Karpas-422 (cell line): ENCODE measurements at regions not wholly inside any gene's neighbourhood (a gene's known extent, or its start where the extent isn't known, plus 50 kb on each side); places are given as distances from the start of the nearest gene placed in this dataset.
"Not testable (repeated sequence)": the region's sequence is repeated elsewhere in the genome, so short reads cannot be mapped to it uniquely, and the experiment has no call there.

Experiments
- DNase-seq: peaks from one replicate; pipeline ENCODE4 v3.0.0-alpha.2; 2015
- H2AFZ ChIP-seq: fragments of 200-600 bp; sonication (generic); 2 replicates; pipeline ENCODE4 v1.6.1; 2014; ENCODE audit warnings: antibody characterized with exemption, low read length, mixed read lengths
- H3K27ac ChIP-seq: fragments of 200-600 bp; sonication (generic); 2 replicates; pipeline ENCODE4 v1.5.1; 2014; ENCODE audit warnings: mild to moderate bottlenecking, low read length, moderate library complexity
- H3K27me3 ChIP-seq: fragments of 200-600 bp; sonication (generic); 2 replicates; pipeline ENCODE4 v1.6.1; 2014; ENCODE audit warnings: low read length, mixed read lengths
- H3K36me3 ChIP-seq: fragments of 200-600 bp; sonication (generic); 2 replicates; pipeline ENCODE4 v1.6.1; 2014; ENCODE audit warnings: low read length, mixed read lengths; ENCODE audit not compliant: insufficient read depth
- H3K4me1 ChIP-seq: fragments of 200-600 bp; sonication (generic); 2 replicates; pipeline ENCODE4 v1.6.1; 2014; ENCODE audit warnings: mild to moderate bottlenecking, low read length, mixed read lengths
- H3K4me2 ChIP-seq: fragments of 200-600 bp; sonication (generic); 2 replicates; pipeline ENCODE4 v1.6.1; 2014; ENCODE audit warnings: low read length, low read depth, mild to moderate bottlenecking; ENCODE audit not compliant: poor library complexity, severe bottlenecking
- H3K4me3 ChIP-seq: fragments of 200-600 bp; sonication (generic); 2 replicates; pipeline ENCODE4 v1.5.1; 2014; ENCODE audit warnings: mild to moderate bottlenecking, antibody characterized with exemption, low read length, mixed read lengths
- H3K79me2 ChIP-seq: fragments of 200-600 bp; sonication (generic); 2 replicates; pipeline ENCODE4 v1.6.1; 2014; ENCODE audit warnings: mild to moderate bottlenecking, low read length, mixed read lengths
- H3K9ac ChIP-seq: fragments of 200-600 bp; sonication (generic); 2 replicates; pipeline ENCODE4 v1.6.0; 2014; ENCODE audit warnings: low read length
- H3K9me2 ChIP-seq: fragments of 200-600 bp; sonication (generic), shearing (Covaris generic); replicated peaks from 2 replicates; pipeline ENCODE4 v1.6.0; 2014; ENCODE audit warnings: mild to moderate bottlenecking, low read length, moderate library complexity; ENCODE audit not compliant: insufficient read depth
- H3K9me3 ChIP-seq: fragments of 300-700, 200-600 bp; sonication (generic); 2 replicates; pipeline ENCODE4 v1.6.1; 2014; ENCODE audit warnings: low read length, mixed read lengths
- H4K20me1 ChIP-seq: fragments of 200-600 bp; sonication (generic); 2 replicates; pipeline ENCODE4 v1.6.1; 2014; ENCODE audit warnings: mild to moderate bottlenecking, antibody characterized with exemption, low read length, low read depth; ENCODE audit not compliant: insufficient read depth

DNA sequence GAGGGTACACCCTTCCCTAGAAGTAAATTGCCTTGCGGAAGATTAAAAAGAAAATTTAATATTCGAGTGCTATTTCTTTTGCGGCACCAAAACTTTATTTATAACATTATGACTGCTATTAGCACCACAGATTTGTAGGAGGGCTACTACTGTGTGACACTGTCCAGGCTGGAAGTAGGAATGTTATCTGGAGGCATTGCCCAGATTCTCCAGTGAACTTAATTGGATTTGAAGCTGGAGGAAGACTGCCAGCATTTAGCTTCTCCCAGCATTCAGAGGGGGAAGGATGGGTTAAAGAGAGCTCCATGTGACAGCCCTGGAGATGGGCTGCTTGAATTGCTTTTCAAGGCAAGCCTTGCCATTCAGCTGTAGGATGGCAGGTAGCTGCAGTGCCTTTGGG is 107.0 kb upstream of the RBM19 start:
- Histone ChIP-seq H3K9me2 (no peaks in the 10 kb centered on the region), H3K27ac (no peak overlapping the region), H3K79me2 (no peaks in the 10 kb centered on the region), H3K27me3 (no peaks in the 10 kb centered on the region), H2AFZ (no peak overlapping the region), H3K4me1 (no peaks in the 10 kb centered on the region), H3K4me3 (no peak overlapping the region), H4K20me1 (no peaks in the 10 kb centered on the region), H3K36me3 (no peaks in the 10 kb centered on the region), H3K9ac (no peak overlapping the region), H3K4me2 (no peak overlapping the region), H3K9me3 (no peaks in the 10 kb centered on the region)
- DNase-seq: no peak

DNA sequence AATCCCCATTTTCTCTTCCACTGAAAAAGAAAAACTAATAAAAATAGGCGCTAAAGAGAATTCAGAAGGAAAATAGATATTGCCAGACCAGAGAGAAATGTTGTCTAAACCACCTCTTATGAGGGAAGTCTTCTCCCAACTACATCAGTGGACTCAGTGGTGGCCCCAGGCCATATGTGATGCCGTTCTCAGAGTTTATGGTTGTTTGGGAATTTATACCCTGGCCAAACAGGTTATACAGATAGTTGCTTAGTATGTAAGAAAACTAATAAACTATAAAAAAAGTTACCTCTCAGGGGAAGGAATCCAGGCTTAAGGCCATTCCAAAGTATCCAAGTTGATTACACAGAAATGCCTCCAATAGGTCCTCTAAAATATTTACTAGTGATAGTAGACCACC is 103.4 kb upstream of the RBM19 start:
- no peak overlapping the region for H3K4me2 ChIP-seq
- H2AFZ ChIP-seq: no peak overlapping the region

DNA sequence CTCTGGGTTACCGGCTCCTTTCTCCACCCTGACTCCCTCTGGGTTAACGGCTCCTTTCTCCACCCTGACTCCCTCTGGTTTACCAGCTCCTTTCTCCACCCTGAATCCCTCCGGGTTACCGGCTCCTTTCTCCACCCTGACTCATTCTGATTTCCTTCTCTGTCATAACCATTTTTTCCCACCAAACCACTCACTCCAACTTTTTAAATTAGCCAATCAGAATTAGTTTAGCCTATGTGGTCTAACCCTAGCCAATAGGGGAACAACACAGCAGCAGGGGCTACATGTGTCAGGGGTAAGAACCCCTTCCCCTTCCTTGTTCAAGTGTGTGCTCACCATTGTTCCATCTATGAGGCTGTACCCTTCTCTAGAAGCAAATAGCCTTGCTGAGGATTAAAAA is 98.4 kb upstream of the RBM19 start:
- Histone ChIP-seq H3K36me3 (no peaks in the 10 kb centered on the region), H3K9me3 (no peaks in the 10 kb centered on the region), H3K9ac (no peak overlapping the region), H4K20me1 (no peaks in the 10 kb centered on the region), H3K4me2 (no peak overlapping the region), H3K4me1 (no peaks in the 10 kb centered on the region), H3K79me2 (no peaks in the 10 kb centered on the region), H3K9me2 (no peaks in the 10 kb centered on the region), H3K27ac (no peak overlapping the region), H3K4me3 (no peak overlapping the region), H3K27me3 (no peaks in the 10 kb centered on the region), H2AFZ (no peak overlapping the region)
- DNase-seq: no peak

More for the DNA sequence above, 103.4 kb upstream of the RBM19 start:
- H4K20me1 ChIP-seq: no peaks in the 10 kb centered on the region
- H3K4me3 ChIP-seq: no peak overlapping the region
- no peak overlapping the region for H3K9ac ChIP-seq
- DNase-seq: no peak
- no peaks in the 10 kb centered on the region for H3K9me3 ChIP-seq
- H3K79me2 ChIP-seq: no peaks in the 10 kb centered on the region
- no peaks in the 10 kb centered on the region for H3K4me1 ChIP-seq
- no peaks in the 10 kb centered on the region for H3K27me3 ChIP-seq
- H3K36me3 ChIP-seq: no peaks in the 10 kb centered on the region
- no peaks in the 10 kb centered on the region for H3K9me2 ChIP-seq
- H3K27ac ChIP-seq: no peak overlapping the region

DNA sequence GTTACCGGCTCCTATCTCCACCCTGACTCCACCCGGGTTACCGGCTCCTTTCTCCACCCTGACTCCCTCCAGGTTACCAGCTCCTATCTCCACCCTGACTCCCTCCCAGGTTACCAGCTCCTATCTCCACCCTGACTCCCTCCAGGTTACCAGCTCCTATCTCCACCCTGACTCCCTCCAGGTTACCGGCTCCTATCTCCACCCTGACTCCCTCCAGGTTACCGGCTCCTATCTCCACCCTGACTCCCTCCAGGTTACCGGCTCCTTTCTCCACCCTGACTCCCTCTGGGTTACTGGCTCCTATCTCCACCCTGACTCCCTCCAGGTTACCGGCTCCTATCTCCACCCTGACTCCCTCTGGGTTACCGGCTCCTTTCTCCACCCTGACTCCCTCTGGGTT is 97.9 kb upstream of the RBM19 start:
- H3K4me1 ChIP-seq, H4K20me1 ChIP-seq, H3K9me2 ChIP-seq, H3K27me3 ChIP-seq, DNase-seq, H3K4me3 ChIP-seq, H3K4me2 ChIP-seq, H3K9me3 ChIP-seq, H3K27ac ChIP-seq, H3K36me3 ChIP-seq, H2AFZ ChIP-seq, H3K79me2 ChIP-seq, H3K9ac ChIP-seq: not testable (repeated sequence)

DNA sequence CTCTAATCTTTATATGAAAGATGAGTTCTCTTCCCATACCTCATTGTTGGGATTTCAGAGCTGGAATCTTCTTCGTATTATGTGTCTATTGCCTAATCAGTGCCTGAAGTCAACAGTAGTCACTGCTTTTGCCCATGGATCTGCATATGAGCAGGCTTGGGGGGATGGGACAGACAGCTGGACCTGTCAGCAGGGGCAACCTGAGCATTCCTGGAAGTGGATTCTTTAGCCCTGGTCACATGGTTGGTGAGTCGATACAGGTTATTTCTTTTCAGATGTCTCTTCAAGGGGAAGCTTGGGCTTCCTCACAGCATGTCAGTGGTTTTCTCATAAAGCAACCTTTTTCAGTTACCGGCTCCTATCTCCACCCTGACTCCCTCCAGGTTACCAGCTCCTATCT is 97.3 kb upstream of the RBM19 start:
- Histone ChIP-seq H3K27ac (no peak overlapping the region), H3K9me3 (no peaks in the 10 kb centered on the region), H3K36me3 (no peaks in the 10 kb centered on the region), H3K79me2 (no peaks in the 10 kb centered on the region), H3K9ac (no peak overlapping the region), H3K4me2 (no peak overlapping the region), H3K4me3 (no peak overlapping the region), H3K27me3 (no peaks in the 10 kb centered on the region), H4K20me1 (no peaks in the 10 kb centered on the region), H2AFZ (no peak overlapping the region), H3K9me2 (no peaks in the 10 kb centered on the region), H3K4me1 (no peaks in the 10 kb centered on the region)
- DNase-seq: no peak

DNA sequence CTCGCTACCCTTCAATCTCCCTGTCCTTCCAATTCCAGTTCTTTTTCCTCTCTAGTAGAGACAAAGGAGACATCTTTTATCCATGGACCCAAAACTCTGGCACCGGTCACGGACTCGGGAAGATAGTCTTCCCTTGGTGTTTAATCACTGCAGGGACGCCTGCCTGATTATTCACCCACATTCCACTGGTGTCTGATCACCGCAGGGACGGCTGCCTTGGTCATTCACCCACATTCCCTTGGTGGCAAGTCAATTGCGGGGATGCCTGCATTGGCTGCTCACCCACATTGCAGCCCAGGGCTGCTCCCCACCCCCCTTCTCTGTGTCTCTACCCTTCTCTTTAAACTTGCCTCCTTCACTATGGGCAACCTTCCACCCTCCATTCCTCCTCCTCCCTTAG is 90.2 kb upstream of the RBM19 start:
- H3K4me1 ChIP-seq, H3K79me2 ChIP-seq, H2AFZ ChIP-seq, H3K9me2 ChIP-seq, DNase-seq, H3K4me2 ChIP-seq, H3K9ac ChIP-seq, H3K4me3 ChIP-seq, H3K9me3 ChIP-seq, H3K36me3 ChIP-seq, H3K27me3 ChIP-seq, H3K27ac ChIP-seq, H4K20me1 ChIP-seq: not testable (repeated sequence)

DNA sequence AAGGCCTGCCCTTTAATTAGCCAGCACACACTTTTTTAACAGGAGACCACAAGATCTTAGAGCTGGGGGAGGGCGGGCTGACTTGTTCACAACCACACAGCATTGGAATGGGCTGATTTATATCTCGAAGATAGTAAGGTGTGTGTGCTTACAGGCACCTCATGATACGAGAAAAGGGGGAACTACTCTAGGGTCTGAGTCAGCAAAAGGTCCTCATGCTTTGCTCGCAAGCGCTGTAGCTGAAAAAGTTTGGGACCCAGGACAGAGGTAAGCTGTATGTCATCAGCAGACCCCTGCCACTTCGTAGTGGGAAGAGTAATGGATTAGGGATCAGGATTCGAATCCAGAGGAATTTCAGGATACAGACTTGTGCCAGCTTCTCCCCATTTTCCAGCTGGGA is 88.9 kb upstream of the RBM19 start:
- Histone ChIP-seq H3K4me2 (no peak overlapping the region), H3K4me1 (no peaks in the 10 kb centered on the region), H3K79me2 (no peaks in the 10 kb centered on the region), H3K36me3 (no peaks in the 10 kb centered on the region), H3K9me2 (no peaks in the 10 kb centered on the region), H3K4me3 (no peak overlapping the region), H3K9ac (no peak overlapping the region), H2AFZ (no peak overlapping the region), H4K20me1 (no peaks in the 10 kb centered on the region), H3K9me3 (no peaks in the 10 kb centered on the region), H3K27ac (no peak overlapping the region), H3K27me3 (no peaks in the 10 kb centered on the region)
- no peak for DNase-seq

DNA sequence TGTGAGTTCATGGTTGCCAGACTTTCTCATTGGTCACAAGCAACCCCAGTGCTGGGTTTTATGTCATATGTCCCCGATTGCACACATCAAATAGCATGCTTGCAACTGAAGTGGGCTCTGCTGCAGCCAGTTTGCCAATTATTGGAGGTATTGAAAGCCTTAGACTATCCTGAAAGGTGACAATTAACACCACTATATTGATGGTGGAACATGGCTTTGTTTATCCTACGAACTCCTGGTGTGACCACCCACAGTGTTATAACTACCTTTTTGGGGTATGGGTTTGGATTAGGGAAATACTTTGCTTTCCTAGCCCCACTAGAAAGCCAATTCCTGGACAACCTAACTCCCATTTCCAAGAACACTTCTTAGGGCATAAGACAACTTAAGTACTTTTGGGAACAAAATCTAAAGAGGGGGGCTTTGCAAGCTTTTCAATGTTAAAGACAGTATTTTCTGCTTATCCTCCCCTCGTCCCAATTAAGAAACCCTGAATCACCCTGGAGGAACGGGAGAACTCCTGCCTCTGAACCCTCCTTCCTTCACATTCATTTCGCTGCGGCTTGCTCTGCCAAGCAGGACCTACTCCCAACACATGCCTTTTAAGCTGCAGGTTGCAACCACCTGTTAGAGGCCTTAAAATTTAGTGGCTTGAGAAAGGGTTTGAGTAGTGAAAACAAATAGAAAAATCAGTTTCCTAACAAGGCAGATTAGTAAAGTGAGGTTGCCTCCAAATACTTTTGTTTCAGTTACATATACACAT is 80.3 kb upstream of the RBM19 start:
- no peak overlapping the region for H3K27ac ChIP-seq
- no peak for DNase-seq
- no peaks in the 10 kb centered on the region for H3K36me3 ChIP-seq
- H3K9me2 ChIP-seq: no peaks in the 10 kb centered on the region
- no peak overlapping the region for H3K4me2 ChIP-seq
- H3K27me3 ChIP-seq: no peaks in the 10 kb centered on the region
- H3K4me1 ChIP-seq: no peaks in the 10 kb centered on the region
- H2AFZ ChIP-seq: no peak overlapping the region
- H3K9me3 ChIP-seq: no peaks in the 10 kb centered on the region
- no peaks in the 10 kb centered on the region for H3K79me2 ChIP-seq
- H3K9ac ChIP-seq: no peak overlapping the region
- H4K20me1 ChIP-seq: no peaks in the 10 kb centered on the region
- no peak overlapping the region for H3K4me3 ChIP-seq

DNA sequence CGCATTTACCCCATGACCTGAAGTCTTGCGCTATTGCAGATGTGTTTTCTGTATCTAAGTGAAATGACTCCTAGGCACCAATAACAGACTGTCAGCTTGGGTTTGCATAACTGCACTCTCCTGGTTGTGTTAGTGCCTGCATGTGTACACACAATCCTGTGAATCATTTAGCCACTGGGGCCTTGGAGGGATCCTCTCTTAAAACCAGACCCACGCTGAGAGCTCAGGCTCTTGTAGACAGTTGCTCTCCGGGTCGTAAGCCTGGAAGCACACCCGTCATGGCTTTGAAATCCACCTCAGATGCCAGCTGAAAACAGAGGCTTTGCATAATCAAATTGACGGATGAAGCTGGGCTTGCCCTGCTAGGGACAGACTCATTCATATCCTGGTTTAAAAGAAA is 79.2 kb upstream of the RBM19 start:
- Histone ChIP-seq H3K36me3 (no peaks in the 10 kb centered on the region), H2AFZ (no peak overlapping the region), H3K9me3 (no peaks in the 10 kb centered on the region), H3K27me3 (no peaks in the 10 kb centered on the region), H3K9ac (no peak overlapping the region), H4K20me1 (no peaks in the 10 kb centered on the region), H3K79me2 (no peaks in the 10 kb centered on the region), H3K4me3 (no peak overlapping the region), H3K4me1 (no peaks in the 10 kb centered on the region), H3K4me2 (no peak overlapping the region), H3K9me2 (no peaks in the 10 kb centered on the region), H3K27ac (no peak overlapping the region)
- no peak for DNase-seq
